GM21526 (cell line): ENCODE measurements at regions not wholly inside any gene's neighbourhood (a gene's known extent, or its start where the extent isn't known, plus 50 kb on each side); places are given as distances from the start of the nearest gene placed in this dataset.
"Not testable (repeated sequence)": the region's sequence is repeated elsewhere in the genome, so short reads cannot be mapped to it uniquely, and the experiment has no call there.

ENCODE experiments used
- ATAC-seq: cut with Tn5 transposase; IDR thresholded peaks from one replicate; pipeline ENCODE4 v1.9.1; 2021; ENCODE audit warnings: moderate library complexity; ENCODE audit not compliant: unreplicated experiment, low FRiP score

DNA sequence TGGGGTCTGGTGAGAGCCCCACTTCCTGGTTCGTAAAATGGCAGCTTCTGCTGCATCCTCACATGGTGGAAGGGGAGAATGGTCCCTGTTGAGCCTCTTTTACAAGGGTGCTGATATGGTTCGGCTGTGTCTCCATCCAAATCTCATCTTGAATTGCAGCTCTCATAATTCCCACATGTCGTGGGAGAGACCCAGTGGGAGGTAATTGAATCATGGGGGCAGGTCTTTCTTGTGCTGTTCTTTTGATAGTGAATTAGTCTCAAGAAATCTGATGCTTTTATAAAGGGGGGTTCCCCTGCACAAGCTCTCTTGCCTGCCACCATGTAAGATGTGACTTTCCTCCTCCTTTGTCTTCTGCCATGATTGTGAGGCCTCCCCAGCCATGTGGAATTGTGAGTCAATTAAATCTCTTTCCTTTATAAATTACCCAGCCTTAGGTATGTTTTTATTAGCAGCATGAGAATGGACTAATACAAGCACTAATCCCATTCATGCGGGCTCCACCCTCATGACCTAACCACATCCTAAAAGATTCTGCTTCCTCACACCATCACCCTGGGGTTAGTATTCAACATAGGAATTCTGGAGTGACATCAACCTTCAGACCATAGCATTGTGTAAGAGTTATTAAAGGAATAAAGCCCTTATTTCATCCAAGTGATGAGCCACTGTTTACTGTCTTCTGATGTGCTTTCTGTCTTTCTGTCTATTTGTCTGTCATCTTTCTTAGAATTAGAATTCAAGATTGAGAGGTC is 159.0 kb upstream of the IRS2 start:
- no peak for ATAC-seq

DNA sequence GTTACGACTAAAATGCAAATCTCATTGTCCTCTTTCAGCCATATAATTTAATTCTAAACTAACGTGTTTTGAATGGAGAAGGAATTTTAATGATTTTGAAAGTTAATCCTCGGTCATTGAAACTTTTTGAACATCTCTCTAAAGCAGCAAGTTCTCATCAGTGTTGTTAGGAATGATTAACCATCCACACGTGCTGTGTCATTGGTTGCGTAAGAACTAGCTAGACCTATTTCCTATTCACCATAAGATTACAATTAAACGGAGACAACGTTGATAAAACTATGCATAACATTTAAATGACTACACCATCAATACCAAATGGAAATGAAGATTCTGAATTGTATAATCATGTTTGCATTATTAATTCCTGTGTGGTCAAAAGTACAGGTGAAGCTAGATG is 155.6 kb upstream of the IRS2 start:
- ATAC-seq, result no peak

DNA sequence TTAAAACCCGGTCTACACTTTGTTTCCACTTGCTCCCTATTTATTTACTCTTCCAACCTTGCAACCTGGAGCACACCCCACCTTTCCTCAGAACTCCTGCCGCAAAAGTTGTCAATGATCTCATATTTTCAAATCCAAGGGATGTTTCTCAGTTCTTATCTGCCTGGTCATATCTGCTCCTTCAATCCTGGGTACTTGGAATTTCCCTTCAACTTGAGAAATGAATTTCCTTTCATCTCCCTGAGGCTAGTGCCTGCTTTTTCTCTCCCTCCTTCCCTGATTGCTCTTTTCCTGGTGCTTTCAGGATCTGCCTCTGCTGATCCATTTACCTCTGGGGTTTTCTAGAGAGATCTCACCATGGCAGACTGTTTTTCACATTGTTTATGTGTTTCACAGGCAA is 154.8 kb upstream of the IRS2 start:
- ATAC-seq, result no peak

DNA sequence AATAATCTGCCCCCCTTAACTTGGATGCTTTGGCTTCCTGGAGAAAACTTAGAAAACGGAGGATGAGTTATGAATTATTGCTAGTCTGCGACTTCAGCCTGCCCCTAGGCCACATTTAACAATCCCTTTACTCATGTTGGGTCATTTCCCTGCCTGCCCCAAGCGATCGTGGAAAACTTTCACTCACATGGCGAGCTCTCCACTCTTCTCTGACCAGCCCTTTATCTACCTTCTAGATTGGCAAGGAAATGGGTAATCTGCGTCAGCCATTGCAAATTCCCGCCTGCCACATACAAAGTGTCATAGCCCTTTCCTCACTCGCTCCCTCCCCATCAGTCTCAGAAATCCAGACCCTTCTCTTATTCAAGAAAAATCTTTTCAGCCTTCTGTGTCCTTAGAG is 154.3 kb upstream of the IRS2 start:
- no peak for ATAC-seq

DNA sequence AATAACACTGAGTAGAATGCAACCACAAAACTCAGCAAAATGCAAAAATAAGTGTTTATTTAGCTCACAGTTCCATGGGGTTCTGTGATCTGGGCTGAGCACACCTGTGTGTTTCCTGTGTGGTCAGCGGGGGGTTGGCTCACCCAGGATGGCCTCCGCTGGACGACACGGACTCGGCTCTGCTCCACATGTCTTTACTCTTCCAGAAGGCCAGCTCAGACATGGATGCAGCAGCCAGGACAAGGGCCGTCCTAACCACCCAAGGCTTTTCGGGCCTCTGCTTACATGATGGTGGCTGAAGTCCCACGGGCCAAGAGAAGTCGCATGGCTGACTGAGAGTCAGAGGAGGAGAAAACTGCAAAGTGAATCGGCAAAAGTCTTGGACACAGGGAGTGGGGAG is 153.5 kb upstream of the IRS2 start:
- ATAC-seq, result no peak

DNA sequence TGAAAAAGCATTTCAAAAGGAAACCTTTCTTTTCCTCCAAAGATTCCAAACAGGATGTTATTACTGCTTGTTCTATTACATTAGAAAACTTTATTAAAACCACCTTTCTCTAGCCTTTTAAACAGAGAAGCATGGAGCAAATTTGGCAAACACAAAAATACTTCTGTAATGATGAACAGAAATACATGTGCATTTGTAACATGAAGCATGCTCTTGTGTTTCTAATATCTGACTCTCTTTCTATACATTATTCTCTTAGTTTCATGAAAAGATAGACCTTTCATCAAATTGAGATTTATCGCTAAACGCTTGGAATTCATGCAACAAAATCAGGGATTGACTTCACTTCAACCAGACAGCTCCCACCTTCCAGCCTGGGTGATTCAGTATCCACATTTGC is 152.8 kb upstream of the IRS2 start:
- no peak for ATAC-seq

DNA sequence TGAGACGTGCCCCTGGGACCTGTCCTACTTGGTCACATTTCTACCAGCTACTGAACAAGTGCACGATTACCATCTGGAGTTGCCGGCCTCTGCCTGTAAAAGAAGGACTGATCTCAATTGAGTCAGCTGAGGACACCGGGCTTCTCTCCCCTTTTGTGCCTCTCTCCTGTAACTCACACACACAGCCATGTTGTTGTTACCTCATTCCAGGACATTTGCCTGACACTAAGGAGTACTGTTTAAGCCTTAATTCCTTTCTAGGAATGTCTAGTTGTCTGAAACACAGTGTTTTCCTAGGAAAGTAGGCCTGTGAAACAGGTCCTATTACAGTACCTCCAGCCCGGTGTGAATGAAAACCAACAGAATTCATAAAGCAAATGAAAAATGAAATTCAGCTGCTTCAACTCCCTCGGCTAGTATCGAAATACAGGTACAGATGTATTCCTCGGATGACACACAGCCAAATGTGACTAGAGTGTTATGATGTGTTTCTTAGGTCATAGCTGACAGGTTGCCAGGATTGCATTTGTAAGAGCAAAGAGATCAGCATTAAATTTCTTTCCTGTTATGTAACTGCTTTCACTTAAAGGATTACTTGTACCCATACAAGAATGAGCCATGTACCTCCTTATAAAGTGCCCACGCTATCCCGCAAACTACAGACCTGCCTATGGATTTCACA is 152.0 kb upstream of the IRS2 start:
- ATAC-seq, result no peak

DNA sequence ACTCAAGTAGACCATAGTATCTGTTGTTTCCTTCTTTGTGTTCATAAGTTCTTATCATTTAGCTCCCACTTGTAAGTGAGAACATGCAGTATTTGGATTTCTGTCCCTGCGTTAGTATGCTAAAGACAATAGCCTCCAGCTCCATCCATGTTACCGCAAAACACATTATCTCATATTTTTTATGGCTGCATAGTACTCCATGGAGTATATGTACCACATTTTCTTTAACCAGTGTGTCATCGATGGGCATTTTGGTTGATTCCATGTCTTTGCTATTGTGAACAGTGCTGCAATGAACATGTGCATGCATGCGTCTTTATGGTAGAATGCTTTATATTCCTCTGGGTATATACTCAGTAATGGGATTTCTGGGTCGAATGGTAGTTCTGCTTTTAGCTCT is 148.1 kb upstream of the IRS2 start:
- not testable (repeated sequence) for ATAC-seq

DNA sequence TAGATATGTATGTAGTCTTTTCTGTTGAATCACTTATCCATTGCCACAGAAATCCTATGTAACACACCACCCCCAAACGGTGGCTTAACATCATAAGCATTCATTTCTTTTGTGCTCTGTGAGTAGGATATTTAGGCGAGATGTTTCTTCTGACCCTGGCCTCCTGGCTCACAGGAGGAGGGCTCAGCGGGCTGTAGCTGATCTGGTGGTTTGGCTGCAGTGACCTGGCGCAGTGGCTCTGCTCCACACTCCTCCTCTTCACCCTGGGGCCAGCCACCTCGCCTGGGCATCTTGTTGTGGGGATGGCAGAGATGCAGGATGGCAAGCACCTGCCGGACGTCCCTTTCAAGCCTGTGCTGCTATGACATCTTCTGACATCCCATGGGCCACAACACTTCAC is 147.1 kb upstream of the IRS2 start:
- no peak for ATAC-seq

DNA sequence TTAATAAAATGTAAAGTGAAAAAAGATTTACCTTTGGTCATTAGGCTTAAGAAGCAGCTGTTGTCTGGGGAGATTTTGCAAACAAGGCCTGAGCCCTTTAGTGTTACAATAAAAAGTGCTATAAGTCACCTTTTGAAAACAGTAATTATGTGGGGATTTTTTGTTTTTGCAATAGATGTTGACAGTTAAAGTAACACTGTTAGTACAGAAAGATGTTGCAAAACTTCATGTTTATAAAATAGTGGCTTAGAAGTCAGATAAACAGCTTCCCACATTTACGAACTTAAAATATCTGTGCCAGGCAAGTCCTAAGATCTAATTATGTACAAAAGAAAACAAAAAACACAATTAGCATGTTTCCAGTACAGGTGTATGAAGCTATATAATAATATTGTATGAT is 138.0 kb upstream of the IRS2 start:
- no peak for ATAC-seq

DNA sequence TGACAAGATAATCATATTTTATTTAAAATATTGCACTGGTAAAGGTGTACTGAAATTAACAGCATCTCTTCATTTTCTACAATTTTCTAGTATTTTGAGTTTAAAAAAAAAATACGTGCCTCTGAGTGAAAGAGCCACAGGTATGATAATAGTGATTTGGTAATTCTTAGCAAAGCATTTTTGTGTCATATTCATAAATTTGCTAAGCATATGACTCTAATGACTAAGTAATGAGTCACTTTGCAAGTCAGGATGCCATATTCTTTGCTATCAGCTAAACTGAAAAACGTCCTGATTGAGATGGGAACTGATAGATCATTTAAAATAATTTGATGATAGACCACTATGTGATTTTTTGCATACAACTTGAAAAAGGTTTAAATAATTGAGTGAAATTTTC is 136.1 kb upstream of the IRS2 start:
- ATAC-seq, result no peak

DNA sequence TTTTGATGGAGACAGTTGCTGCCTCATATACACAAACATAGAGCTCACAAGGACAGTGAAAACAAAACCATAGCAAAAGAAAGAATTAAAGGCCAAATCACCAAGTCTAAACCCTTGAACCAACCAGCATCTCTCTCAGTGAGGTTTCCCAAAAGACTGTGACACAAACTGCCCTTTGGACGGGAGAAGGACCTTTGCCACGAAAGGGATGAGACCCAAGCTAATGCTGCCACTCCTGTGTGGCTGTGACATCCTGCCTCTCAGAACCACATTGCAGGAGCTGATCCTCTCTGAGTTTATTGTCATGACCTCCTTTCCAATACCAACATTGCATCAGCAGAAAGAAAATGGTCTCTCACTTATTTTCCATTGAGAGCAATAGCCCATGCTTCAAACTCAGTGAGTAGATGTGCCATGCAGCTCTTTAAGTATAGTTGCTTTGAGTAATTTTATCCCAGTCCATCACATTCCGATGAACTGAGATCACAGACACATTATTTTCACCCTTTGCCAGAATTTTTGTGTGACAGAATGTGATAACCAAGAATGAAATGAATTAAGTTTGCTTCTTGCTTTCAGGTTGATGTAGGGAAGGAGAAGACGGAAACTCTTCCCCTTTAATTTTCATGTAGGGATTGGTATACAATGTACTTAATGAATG is 133.5 kb upstream of the IRS2 start:
- ATAC-seq, result no peak

DNA sequence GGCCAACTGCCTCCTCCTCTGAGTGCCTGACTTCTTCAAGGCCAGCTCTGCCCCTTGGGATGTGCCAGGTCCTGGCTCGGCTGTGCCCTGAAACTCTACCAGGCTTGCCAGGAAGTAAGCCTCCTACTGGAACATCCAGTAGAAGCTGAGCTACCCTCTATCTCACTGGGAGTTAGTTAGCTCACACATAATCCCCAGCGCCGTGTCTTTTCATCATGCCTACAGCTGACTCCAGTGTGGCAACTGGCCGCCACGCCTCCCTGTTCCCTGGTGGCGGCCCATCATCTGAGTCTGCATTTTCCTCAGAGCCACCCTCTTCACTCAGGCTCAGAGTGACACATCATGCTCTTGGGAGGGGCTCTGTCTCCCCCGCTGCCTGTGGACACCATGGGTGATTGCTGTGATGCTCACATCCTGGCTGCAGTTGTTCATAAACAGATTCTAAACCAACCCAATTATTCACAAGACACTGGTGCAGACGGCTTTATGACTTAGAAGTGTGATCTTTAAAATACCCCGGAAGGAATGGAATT is 131.9 kb upstream of the IRS2 start:
- no peak for ATAC-seq

DNA sequence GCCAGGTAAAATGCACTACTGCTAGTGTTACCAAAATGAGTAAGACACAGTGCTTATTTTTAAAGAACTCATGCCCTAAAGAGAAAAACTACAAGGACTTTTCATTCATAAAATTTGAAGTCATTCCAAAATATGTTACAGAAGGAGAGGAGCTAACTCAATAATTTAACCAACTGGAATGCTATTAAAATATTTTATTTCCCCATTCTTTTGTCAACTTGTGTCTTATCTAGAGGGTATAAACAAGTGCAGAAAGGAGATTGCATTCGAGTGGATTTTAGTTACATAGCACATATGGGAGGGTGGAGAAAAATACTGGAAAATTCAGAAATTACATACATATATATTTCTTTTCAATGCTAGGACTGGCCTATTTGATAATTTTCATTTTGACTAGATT is 131.0 kb upstream of the IRS2 start:
- no peak for ATAC-seq

DNA sequence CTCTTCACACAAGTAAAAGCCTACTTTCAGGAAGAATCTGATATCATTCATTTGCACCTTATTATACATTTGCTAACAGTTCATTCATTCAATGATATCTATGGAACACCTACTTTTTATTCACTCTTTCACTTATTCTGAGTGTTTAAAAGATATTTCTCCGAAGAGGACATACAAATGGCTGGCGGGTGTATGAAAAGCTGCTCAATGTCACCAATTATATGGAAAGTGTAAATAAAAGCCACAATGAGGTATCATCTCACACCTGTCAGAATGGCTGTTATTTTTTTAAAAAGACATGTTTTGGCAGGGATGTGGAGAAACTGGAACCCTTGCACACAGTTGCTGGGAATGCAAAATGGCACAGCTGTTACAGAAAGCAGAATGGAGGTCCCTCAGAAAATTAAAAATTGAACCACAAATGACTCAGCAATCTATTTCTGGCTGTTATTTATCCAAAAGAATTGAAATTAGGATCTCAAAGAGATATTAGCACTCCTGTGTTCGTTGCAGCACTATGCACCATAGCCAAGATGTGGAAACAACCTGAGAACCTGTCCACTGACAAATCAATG is 127.6 kb upstream of the IRS2 start:
- no peak for ATAC-seq

DNA sequence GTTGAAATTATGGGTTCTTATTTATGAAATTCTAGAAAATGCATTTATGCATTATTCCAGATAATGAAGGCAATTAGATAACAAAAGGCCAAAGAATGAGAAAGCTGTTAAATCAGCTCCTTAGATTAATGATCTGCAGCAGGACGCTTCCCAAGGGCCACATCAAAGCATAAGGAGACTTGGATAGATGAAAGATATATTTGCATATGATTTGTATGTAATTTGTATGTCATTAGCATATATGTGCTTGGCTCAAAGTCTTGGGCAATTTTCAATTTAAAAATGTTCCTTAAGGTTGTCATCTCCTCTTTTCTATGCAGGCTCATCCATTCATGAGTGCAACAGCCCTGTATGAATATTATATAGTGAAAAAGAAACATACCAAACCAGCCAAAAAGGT is 126.8 kb upstream of the IRS2 start:
- ATAC-seq, result no peak

DNA sequence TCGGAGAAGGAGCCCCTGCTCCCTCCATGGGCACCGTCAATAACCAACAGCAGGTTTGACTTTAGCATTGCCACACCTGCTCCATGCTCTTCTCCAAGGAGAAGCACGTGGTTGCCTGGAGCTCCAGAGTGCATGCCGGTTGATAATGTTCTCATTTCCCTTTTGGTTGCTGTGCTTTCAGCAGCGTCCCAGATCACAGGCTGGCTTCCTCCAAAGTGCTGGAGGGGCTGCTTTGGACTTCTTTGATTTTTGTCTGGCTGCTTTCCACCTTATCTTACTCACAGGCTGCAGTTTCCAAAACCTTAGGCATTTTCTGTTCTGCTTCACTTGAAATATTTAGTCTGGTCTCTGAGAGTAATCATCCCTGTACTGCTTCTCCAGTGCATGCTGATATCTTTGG is 123.8 kb upstream of the IRS2 start:
- no peak for ATAC-seq

DNA sequence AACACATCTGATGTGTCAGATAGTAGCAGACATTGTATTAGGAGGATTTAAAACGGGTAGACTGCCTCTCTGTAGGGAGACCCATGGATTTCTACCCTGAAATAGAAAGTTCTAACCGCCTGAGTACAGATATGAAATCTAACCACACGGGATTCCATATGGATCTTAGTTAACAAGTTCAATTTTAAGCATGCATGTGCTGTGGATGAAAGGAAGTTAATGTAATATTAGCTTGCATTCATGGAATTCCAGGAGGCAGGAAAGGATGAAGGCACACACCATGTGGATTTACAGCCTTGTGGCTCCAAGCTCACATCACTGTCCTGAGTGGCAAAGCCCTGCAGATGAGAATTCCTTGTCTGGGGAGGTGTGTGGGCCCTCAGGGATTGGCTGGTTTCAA is 120.6 kb upstream of the IRS2 start:
- no peak for ATAC-seq

DNA sequence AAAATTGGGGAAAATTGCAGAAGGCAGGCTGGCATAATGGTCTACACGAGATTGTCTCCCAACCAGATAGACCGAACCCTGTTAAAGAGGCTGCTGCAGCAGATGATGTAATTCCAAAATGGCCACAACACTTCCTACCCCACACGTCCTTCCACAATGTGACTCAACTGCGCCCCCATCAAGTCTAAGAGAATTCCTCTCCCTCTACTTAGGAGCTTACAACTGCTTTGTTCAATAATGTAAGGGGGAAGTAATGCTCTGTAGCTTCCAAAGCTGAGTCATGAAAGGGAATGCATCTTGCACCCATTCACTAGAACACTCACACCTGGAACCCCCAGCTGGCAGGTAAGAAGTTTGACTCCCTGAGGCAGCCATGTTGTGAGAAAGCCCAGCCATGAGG is 117.8 kb upstream of the IRS2 start:
- ATAC-seq, result no peak

DNA sequence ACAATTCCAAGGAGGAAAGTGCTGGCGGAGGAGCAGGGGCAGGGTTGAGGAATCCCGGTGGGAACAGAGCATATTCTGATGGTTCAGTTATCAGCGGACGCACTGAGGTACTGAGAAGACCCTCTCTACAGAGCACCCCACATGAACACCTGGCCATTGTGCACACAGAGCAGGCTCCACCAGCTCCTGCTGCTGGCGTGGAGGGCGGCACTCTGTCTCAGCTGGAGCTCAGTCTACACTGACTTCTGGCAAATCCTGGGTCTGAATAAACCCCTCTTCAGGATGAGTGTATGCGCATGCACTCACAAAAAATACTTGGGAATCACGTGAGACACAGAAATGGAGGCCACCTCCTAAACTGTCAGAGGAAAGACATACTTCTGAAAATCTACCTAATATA is 114.4 kb upstream of the IRS2 start:
- no peak for ATAC-seq

DNA sequence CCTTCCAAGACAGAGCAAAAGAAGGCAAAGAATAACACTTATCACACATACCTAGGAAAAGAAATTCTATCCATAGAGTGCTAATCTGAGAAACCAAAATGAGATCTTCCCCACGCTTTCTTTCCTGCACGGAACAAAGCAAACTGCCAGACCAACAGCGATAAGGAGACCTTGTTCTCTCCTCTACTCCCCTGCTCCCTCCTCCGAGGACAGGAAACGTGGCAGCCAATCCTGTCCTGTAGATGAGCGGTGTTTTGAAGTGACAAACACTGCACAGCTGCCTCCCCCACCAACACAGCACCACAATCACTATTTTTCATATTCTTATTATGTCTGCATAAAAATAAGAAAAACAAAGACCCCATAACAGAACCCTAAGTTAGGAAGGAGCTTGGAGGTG is 113.9 kb upstream of the IRS2 start:
- no peak for ATAC-seq
